ENCODE measurements at regions not wholly inside any gene's neighbourhood (a gene's known extent, or its start where the extent isn't known, plus 50 kb on each side); places are given as distances from the start of the nearest gene placed in this dataset.
"Not testable (repeated sequence)": the region's sequence is repeated elsewhere in the genome, so short reads cannot be mapped to it uniquely, and the experiment has no call there.

DNA sequence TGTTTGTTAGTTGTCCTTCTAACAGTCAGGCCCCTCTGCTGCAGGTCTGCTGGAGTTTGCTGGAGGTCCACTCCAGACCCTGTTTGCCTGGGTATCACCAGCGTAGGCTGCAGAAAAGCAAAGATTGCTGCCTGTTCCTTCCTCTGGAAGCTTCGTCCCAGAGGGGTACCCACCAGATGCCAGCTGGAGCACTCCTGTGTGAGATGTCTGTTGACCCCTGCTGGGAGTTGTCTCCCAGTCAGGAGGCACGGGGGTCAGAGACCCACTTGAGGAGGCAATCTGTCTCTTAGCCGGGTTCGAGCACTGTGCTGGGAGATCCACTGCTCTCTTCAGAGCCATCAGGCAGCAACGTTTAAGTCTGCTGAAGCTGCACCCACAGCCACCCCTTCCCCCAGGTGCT, 1356.4 kb downstream of the RPA4 start:
- H3K27me3 ChIP-seq (ENCODE audit: control insufficient read depth in 2 of 2, insufficient read depth in 2 of 2, low read length in 2 of 2); H3K9ac ChIP-seq (ENCODE audit: low read depth in 1 of 2, low read length in 2 of 2); H3K36me3 ChIP-seq (ENCODE audit: control insufficient read depth in 2 of 2, insufficient read depth in 2 of 2, low read length in 2 of 2); H3K4me1 ChIP-seq (ENCODE audit: control insufficient read depth in 2 of 2, insufficient read depth in 2 of 2, low read length in 2 of 2); H3K27ac ChIP-seq (ENCODE audit: low read depth in 2 of 2, low read length in 2 of 2); H3K4me3 ChIP-seq (ENCODE audit: low read length in 2 of 2); H3K9me3 ChIP-seq (ENCODE audit: control insufficient read depth in 2 of 2, low read length in 2 of 2): not testable (repeated sequence)

DNA sequence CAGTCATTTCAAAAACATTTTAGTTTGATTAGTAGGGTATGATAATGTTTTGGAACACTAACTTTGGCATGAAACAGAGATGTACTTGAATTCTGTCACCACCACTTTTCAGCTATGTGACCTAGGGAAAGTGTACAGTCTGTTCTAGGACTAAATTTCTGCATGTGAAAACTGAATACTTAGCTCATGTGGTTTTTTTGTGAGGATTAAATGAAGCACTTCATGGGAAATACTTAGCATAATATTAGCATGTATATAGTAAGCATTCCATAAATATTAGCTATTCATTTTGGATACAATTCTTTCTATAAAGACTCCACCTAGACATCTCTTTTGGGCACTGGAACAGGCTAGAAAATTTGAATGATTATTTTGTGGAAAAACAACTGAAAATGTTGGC, 1379.4 kb downstream of the RPA4 start:
- Histone ChIP-seq H3K4me1 (ENCODE audit: control insufficient read depth in 2 of 2, insufficient read depth in 2 of 2, low read length in 2 of 2) (no peaks in the 10 kb centered on the region), H3K9ac (ENCODE audit: low read depth in 1 of 2, low read length in 2 of 2) (no peak overlapping the region), H3K36me3 (ENCODE audit: control insufficient read depth in 2 of 2, insufficient read depth in 2 of 2, low read length in 2 of 2) (no peaks in the 10 kb centered on the region), H3K27me3 (ENCODE audit: control insufficient read depth in 2 of 2, insufficient read depth in 2 of 2, low read length in 2 of 2) (no peaks in the 10 kb centered on the region), H3K9me3 (ENCODE audit: control insufficient read depth in 2 of 2, low read length in 2 of 2) (no peaks in the 10 kb centered on the region), H3K4me3 (ENCODE audit: low read length in 2 of 2) (no peak overlapping the region), H3K27ac (ENCODE audit: low read depth in 2 of 2, low read length in 2 of 2) (no peak overlapping the region)

DNA sequence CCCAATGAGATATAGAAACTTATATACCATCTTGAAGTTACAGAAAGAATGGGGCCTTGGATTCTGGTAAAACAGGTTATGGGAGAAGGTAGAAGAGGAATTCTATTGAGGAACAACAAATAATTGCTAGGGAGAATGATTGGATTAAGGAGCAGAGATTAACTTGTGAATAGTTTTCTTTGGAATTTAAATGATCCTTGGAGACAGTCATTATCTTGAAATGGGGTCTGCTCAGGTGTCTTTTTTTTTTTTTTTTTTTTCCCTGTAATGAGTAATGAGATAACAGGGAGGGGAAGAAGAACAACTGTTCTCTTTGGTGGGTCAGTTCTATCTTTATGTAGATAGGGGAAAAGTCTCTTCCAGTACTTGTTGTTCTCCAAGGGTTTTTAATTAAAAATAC, 1406.0 kb downstream of the RPA4 start:
- H3K4me1 ChIP-seq (ENCODE audit: control insufficient read depth in 2 of 2, insufficient read depth in 2 of 2, low read length in 2 of 2): no peaks in the 10 kb centered on the region
- no peaks in the 10 kb centered on the region for H3K9me3 ChIP-seq (ENCODE audit: control insufficient read depth in 2 of 2, low read length in 2 of 2)
- no peak overlapping the region for H3K4me3 ChIP-seq (ENCODE audit: low read length in 2 of 2)
- no peak overlapping the region for H3K9ac ChIP-seq (ENCODE audit: low read depth in 1 of 2, low read length in 2 of 2)
- no peaks in the 10 kb centered on the region for H3K36me3 ChIP-seq (ENCODE audit: control insufficient read depth in 2 of 2, insufficient read depth in 2 of 2, low read length in 2 of 2)
- H3K27ac ChIP-seq (ENCODE audit: low read depth in 2 of 2, low read length in 2 of 2): no peak overlapping the region
- no peaks in the 10 kb centered on the region for H3K27me3 ChIP-seq (ENCODE audit: control insufficient read depth in 2 of 2, insufficient read depth in 2 of 2, low read length in 2 of 2)

DNA sequence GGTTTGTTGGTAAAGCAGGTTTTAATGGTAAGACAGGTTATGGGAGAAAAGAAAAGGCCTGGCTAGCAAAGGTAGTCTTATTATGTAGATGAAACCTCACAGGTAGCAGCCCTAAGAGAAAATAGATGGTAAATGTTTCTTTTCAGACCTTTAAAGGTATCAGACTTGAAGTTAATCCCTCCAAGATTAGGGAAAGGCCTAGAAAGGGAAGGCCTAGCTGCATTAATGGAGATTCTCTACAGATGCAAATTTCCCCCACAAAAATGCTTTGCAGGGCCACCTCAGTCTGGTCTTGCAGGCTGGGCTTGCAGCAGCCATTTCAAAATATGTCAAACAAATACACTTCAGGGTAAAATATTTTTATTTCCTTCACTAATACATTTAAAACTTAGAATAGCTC, 1410.6 kb downstream of the RPA4 start:
- H3K27ac ChIP-seq (ENCODE audit: low read depth in 2 of 2, low read length in 2 of 2): no peak overlapping the region
- no peaks in the 10 kb centered on the region for H3K9me3 ChIP-seq (ENCODE audit: control insufficient read depth in 2 of 2, low read length in 2 of 2)
- H3K4me1 ChIP-seq (ENCODE audit: control insufficient read depth in 2 of 2, insufficient read depth in 2 of 2, low read length in 2 of 2): no peaks in the 10 kb centered on the region
- H3K4me3 ChIP-seq (ENCODE audit: low read length in 2 of 2): no peak overlapping the region
- H3K27me3 ChIP-seq (ENCODE audit: control insufficient read depth in 2 of 2, insufficient read depth in 2 of 2, low read length in 2 of 2): no peaks in the 10 kb centered on the region
- no peaks in the 10 kb centered on the region for H3K36me3 ChIP-seq (ENCODE audit: control insufficient read depth in 2 of 2, insufficient read depth in 2 of 2, low read length in 2 of 2)
- no peak overlapping the region for H3K9ac ChIP-seq (ENCODE audit: low read depth in 1 of 2, low read length in 2 of 2)

DNA sequence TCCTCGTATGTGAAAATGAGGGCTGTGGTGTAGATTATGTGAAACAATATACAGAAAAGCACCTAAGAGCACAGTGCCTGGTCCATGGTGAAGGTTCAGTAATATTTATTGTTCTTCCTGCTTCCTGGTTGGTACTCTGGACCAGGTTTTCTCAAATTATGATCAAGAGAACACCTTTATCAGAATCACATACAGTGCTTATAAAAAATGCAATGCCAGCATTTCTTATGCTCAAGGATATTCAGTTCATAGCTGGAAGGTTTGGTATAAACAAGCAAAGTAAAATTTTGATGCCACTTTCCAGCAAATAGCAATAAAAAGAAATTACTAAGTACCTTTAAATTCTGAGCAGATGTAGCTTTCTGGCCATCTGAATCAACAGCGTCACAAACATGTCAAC, 1412.4 kb downstream of the RPA4 start:
- H3K27me3 ChIP-seq (ENCODE audit: control insufficient read depth in 2 of 2, insufficient read depth in 2 of 2, low read length in 2 of 2): no peaks in the 10 kb centered on the region
- H3K9me3 ChIP-seq (ENCODE audit: control insufficient read depth in 2 of 2, low read length in 2 of 2): no peaks in the 10 kb centered on the region
- no peaks in the 10 kb centered on the region for H3K36me3 ChIP-seq (ENCODE audit: control insufficient read depth in 2 of 2, insufficient read depth in 2 of 2, low read length in 2 of 2)
- no peaks in the 10 kb centered on the region for H3K4me1 ChIP-seq (ENCODE audit: control insufficient read depth in 2 of 2, insufficient read depth in 2 of 2, low read length in 2 of 2)
- no peak overlapping the region for H3K9ac ChIP-seq (ENCODE audit: low read depth in 1 of 2, low read length in 2 of 2)
- no peak overlapping the region for H3K4me3 ChIP-seq (ENCODE audit: low read length in 2 of 2)
- H3K27ac ChIP-seq (ENCODE audit: low read depth in 2 of 2, low read length in 2 of 2): no peak overlapping the region

DNA sequence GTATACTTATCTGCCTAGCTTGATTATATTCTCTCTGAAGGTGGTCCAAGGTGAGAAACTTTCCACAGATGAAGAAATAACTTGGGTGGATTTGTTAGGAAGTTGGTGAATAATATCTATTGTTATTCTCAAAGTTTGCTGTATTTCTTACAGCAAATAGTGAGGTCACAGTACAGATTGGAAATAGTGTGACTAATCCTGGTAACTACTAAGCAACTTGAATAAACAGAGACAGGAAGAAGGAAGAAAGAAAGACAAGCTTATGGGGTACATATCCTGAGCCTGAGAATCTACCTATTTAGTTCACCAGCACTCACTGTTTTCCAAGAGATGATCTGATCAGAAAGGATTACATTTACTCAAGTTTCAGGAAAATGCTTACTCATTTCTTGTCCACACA, 1416.1 kb downstream of the RPA4 start:
- H3K4me1 ChIP-seq (ENCODE audit: control insufficient read depth in 2 of 2, insufficient read depth in 2 of 2, low read length in 2 of 2): no peaks in the 10 kb centered on the region
- H3K4me3 ChIP-seq (ENCODE audit: low read length in 2 of 2): no peak overlapping the region
- no peak overlapping the region for H3K9ac ChIP-seq (ENCODE audit: low read depth in 1 of 2, low read length in 2 of 2)

DNA sequence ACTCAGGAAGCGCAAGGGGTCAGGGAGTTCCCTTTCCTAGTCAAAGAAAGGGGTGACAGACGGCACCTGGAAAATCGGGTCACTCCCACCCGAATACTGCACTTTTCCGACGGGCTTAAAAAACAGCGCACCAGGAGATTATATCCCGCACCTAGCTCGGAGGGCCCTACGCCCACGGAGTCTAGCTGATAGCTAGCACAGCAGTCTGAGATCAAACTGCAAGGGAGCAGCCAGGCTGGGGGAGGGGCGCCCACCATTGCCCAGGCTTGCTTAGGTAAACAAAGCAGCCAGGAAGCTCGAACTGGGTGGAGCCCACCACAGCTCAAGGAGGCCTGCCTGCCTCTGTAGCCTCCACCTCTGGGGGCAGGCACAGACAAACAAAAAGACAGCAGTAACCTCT, 1416.8 kb downstream of the RPA4 start:
- H3K9ac ChIP-seq (ENCODE audit: low read depth in 1 of 2, low read length in 2 of 2): not testable (repeated sequence)

More for the DNA sequence above, 1416.1 kb downstream of the RPA4 start:
- Histone ChIP-seq H3K27ac (ENCODE audit: low read depth in 2 of 2, low read length in 2 of 2) (no peak overlapping the region), H3K36me3 (ENCODE audit: control insufficient read depth in 2 of 2, insufficient read depth in 2 of 2, low read length in 2 of 2) (no peaks in the 10 kb centered on the region), H3K9me3 (ENCODE audit: control insufficient read depth in 2 of 2, low read length in 2 of 2) (no peaks in the 10 kb centered on the region), H3K27me3 (ENCODE audit: control insufficient read depth in 2 of 2, insufficient read depth in 2 of 2, low read length in 2 of 2) (no peaks in the 10 kb centered on the region)

DNA sequence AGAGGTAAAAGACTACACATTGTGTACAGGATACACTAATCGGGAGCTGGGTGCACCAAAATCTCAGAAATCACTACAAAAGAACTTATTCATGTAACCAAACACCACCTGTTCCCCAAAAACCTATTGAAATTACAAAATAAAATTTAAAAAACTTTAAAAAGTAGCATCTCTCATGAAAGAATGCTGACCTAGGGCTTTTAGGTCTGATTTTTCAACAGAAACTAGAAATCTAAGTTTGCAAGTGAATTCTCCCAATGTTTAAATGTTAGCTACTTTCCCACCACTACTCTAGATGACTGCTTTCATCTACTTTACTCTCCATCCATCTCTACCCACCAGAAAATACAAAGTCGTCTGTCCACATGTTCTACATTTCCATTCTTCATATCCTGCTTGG, 1447.7 kb downstream of the RPA4 start:
- Histone ChIP-seq H3K36me3 (ENCODE audit: control insufficient read depth in 2 of 2, insufficient read depth in 2 of 2, low read length in 2 of 2) (no peaks in the 10 kb centered on the region), H3K27ac (ENCODE audit: low read depth in 2 of 2, low read length in 2 of 2) (no peak overlapping the region), H3K9me3 (ENCODE audit: control insufficient read depth in 2 of 2, low read length in 2 of 2) (no peaks in the 10 kb centered on the region), H3K4me3 (ENCODE audit: low read length in 2 of 2) (no peak overlapping the region), H3K9ac (ENCODE audit: low read depth in 1 of 2, low read length in 2 of 2) (no peak overlapping the region), H3K27me3 (ENCODE audit: control insufficient read depth in 2 of 2, insufficient read depth in 2 of 2, low read length in 2 of 2) (peaks cover 0 to 3% of the 10 kb centered on the region in 2 donors), H3K4me1 (ENCODE audit: control insufficient read depth in 2 of 2, insufficient read depth in 2 of 2, low read length in 2 of 2) (no peaks in the 10 kb centered on the region)

More for the DNA sequence above, 1416.8 kb downstream of the RPA4 start:
- H3K27me3 ChIP-seq (ENCODE audit: control insufficient read depth in 2 of 2, insufficient read depth in 2 of 2, low read length in 2 of 2); H3K4me1 ChIP-seq (ENCODE audit: control insufficient read depth in 2 of 2, insufficient read depth in 2 of 2, low read length in 2 of 2); H3K9me3 ChIP-seq (ENCODE audit: control insufficient read depth in 2 of 2, low read length in 2 of 2); H3K27ac ChIP-seq (ENCODE audit: low read depth in 2 of 2, low read length in 2 of 2); H3K36me3 ChIP-seq (ENCODE audit: control insufficient read depth in 2 of 2, insufficient read depth in 2 of 2, low read length in 2 of 2); H3K4me3 ChIP-seq (ENCODE audit: low read length in 2 of 2): not testable (repeated sequence)

DNA sequence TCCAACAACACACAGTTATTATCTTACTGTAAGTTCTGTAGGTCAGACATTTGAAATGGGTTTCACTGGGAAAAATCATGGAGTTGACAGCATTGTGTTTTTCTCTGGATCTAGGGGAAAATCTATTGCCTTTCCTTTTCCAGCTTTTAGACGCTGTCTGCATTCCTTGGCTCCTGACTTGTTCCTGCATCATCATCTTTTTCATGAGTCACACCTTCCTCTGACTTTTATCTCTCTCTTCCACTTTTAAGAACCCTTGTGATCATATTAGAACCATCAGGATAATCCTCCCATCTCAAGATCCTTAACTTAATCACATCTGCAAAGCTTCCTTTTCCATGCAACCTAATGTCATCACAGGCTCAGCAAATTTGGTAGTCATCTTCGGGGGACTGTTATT, 1454.8 kb downstream of the RPA4 start:
- Histone ChIP-seq H3K9ac (ENCODE audit: low read depth in 1 of 2, low read length in 2 of 2) (no peak overlapping the region), H3K9me3 (ENCODE audit: control insufficient read depth in 2 of 2, low read length in 2 of 2) (peaks cover 3% of the 10 kb centered on the region in 2 donors), H3K4me1 (ENCODE audit: control insufficient read depth in 2 of 2, insufficient read depth in 2 of 2, low read length in 2 of 2) (no peaks in the 10 kb centered on the region), H3K36me3 (ENCODE audit: control insufficient read depth in 2 of 2, insufficient read depth in 2 of 2, low read length in 2 of 2) (no peaks in the 10 kb centered on the region), H3K27me3 (ENCODE audit: control insufficient read depth in 2 of 2, insufficient read depth in 2 of 2, low read length in 2 of 2) (no peaks in the 10 kb centered on the region), H3K27ac (ENCODE audit: low read depth in 2 of 2, low read length in 2 of 2) (no peak overlapping the region), H3K4me3 (ENCODE audit: low read length in 2 of 2) (no peak overlapping the region)

DNA sequence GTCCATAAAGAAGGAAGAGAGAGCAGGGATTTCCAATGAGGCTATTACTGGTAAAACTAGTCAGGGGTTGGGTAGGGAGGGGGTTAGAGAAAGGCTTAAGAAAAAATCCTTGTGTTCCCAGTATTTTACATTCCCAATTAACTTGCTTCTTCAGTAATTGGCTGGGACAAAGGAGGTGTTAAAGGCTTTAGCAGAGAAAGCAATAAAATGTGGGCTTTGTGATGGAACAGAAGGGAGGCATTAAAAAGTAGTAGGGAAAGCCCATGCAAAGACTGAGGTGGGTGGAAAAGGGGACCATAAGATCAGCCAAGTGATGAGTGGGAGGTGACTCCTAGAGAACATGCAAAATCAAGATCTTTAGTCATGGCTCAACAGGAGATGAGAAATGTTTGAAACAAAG, 1467.2 kb downstream of the RPA4 start:
- Histone ChIP-seq H3K27ac (ENCODE audit: low read depth in 2 of 2, low read length in 2 of 2) (no peak overlapping the region), H3K9ac (ENCODE audit: low read depth in 1 of 2, low read length in 2 of 2) (no peak overlapping the region), H3K27me3 (ENCODE audit: control insufficient read depth in 2 of 2, insufficient read depth in 2 of 2, low read length in 2 of 2) (no peaks in the 10 kb centered on the region), H3K9me3 (ENCODE audit: control insufficient read depth in 2 of 2, low read length in 2 of 2) (no peaks in the 10 kb centered on the region), H3K4me3 (ENCODE audit: low read length in 2 of 2) (no peak overlapping the region), H3K4me1 (ENCODE audit: control insufficient read depth in 2 of 2, insufficient read depth in 2 of 2, low read length in 2 of 2) (no peaks in the 10 kb centered on the region), H3K36me3 (ENCODE audit: control insufficient read depth in 2 of 2, insufficient read depth in 2 of 2, low read length in 2 of 2) (no peaks in the 10 kb centered on the region)

DNA sequence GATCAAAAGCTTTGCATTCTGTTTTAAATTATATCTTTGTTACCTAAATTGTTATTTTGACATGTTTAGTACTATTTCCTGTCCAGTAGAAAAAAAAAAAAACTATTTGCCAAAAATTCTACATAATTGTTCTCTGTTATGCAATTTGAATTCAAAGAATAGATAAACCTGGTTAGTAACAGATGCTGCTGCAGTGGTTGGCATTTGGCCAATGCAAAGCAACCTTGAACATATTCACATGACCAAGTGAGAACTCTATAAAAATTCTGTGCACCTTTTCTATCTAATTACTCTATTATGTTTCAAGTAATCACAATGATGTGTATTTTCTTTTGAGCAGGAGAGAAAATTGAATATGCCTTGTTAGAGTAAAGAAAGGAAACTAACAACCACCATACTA, 1473.4 kb downstream of the RPA4 start:
- Histone ChIP-seq H3K9ac (ENCODE audit: low read depth in 1 of 2, low read length in 2 of 2) (no peak overlapping the region), H3K4me1 (ENCODE audit: control insufficient read depth in 2 of 2, insufficient read depth in 2 of 2, low read length in 2 of 2) (no peaks in the 10 kb centered on the region), H3K36me3 (ENCODE audit: control insufficient read depth in 2 of 2, insufficient read depth in 2 of 2, low read length in 2 of 2) (no peaks in the 10 kb centered on the region), H3K27me3 (ENCODE audit: control insufficient read depth in 2 of 2, insufficient read depth in 2 of 2, low read length in 2 of 2) (no peaks in the 10 kb centered on the region), H3K9me3 (ENCODE audit: control insufficient read depth in 2 of 2, low read length in 2 of 2) (no peaks in the 10 kb centered on the region), H3K27ac (ENCODE audit: low read depth in 2 of 2, low read length in 2 of 2) (no peak overlapping the region), H3K4me3 (ENCODE audit: low read length in 2 of 2) (no peak overlapping the region)

All from mucosa of rectum (tissue), 2 donors.